ENCODE measurements at regions not wholly inside any gene's neighbourhood (a gene's known extent, or its start where the extent isn't known, plus 50 kb on each side); places are given as distances from the start of the nearest gene placed in this dataset.
A peak's percentile ranks its signal among the peaks of the same experiment; 100 is the strongest.
"Not testable (repeated sequence)": the region's sequence is repeated elsewhere in the genome, so short reads cannot be mapped to it uniquely, and the experiment has no call there.

DNA sequence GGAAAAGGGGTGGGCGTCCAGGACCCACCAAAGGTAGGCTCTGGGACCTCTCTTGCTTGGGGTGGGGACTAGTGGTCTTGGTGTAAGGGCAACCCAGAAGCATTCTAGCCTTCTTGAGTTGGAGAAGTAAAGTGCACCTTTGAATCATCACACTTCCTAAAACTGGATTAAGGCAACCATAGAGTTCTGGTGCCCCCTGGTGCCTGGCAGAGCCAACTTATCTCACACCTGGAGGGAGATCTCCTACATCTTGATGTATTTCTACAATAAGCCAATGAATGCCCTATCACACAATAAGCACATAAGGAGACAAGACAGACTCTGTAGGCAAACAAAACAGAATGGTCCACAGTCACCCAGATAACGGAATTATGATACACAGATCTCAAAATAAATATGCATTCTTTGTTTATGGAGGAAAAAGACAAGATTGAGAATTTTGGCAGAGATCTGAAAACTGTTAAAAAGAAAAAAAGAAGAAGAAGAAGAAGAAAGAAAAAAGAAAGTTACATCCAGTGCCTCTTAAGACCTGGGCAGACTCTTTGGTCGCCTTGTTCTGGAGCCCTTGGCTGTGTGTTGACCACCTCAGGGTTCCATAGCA is 95.9 kb upstream of the PPP2R5C start:
- peaks cover 40% of the 10 kb centered on the region for H3K27me3 Mint-ChIP-seq
- no peaks in the 10 kb centered on the region for H3K4me1 Mint-ChIP-seq
- H3K27ac Mint-ChIP-seq: no peak overlapping the region
- peaks cover 11% of the 10 kb centered on the region for H3K9me3 Mint-ChIP-seq
- DNase-seq (peak; percentile 39), ATAC-seq (ENCODE audit: low read depth) (no peak)
- POLR2A ChIA-PET: no interaction called here
- peaks cover 4% of the 10 kb centered on the region for H3K36me3 Mint-ChIP-seq
- H3K4me3 Mint-ChIP-seq: no peak overlapping the region

DNA sequence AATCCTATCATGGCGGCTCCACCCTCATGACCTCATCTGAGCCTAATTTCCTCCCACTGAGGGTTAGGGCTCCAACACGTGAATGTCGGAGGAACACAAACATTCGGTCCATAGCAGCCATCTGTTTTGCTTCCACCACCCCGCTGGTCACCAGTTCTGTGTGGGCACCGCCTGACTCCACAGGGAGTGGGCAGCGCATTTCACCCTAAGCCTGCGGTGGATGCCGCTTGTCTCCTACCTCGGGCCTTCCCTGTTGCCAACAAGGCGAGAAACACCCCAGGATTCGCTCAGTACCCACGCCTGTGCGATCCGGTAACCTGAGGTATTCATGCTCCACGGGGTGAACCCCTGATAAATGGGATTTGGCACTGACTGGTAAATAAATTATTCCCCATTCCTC is 95.2 kb upstream of the PPP2R5C start:
- H3K9me3 Mint-ChIP-seq: peaks cover 12% of the 10 kb centered on the region
- H3K36me3 Mint-ChIP-seq: peaks cover 4% of the 10 kb centered on the region
- no peak overlapping the region for H3K27ac Mint-ChIP-seq
- H3K4me3 Mint-ChIP-seq: no peak overlapping the region
- ATAC-seq (ENCODE audit: low read depth): no peak
- POLR2A ChIA-PET: no interaction called here
- H3K4me1 Mint-ChIP-seq: no peaks in the 10 kb centered on the region
- no peak for DNase-seq
- H3K27me3 Mint-ChIP-seq: peaks cover 39% of the 10 kb centered on the region

DNA sequence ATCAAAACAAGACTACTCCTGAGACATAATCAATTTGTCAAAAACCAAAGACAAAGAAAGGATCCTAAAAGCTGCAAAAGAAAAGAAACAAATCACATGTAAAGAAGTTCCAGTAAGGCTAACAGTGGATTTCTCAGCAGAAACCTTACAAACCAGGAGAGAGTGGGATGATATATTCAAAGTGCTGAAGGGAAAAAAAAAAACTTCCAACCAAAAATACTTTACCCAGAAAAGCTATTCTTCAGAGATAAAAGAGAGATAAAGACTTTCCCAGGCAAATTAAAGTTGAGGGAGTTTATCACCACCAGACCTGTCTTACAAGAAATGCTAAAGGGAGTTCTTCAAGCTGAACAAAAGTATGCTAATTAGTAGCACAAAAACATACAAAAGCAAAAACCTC is 91.9 kb upstream of the PPP2R5C start:
- no peaks in the 10 kb centered on the region for H3K4me1 Mint-ChIP-seq
- no peak for DNase-seq
- POLR2A ChIA-PET: no interaction called here
- H3K9me3 Mint-ChIP-seq: peaks cover 16% of the 10 kb centered on the region
- peaks cover 36% of the 10 kb centered on the region for H3K27me3 Mint-ChIP-seq
- peaks cover 4% of the 10 kb centered on the region for H3K36me3 Mint-ChIP-seq
- no peak overlapping the region for H3K27ac Mint-ChIP-seq
- no peak for ATAC-seq (ENCODE audit: low read depth)
- no peak overlapping the region for H3K4me3 Mint-ChIP-seq

DNA sequence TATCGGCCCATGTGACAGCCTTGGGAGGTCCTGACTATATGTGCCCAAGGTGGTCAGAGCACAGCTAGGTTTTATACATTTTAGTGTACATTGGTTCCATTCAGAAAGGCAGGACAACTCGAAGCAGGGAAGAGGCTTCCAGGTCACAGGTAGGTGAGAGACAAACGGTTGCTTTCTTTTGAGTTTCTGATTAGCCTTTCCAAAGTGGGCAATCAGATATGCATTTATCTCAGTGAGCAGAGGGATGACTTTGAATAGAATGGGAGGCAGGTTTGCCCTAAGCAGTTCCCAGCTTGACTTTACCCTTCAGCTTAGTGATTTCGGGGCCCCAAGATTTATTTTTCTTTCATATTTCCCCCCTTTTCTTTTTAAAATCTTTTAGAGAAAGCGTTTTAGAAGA is 87.6 kb upstream of the PPP2R5C start:
- Mint-ChIP-seq H3K36me3 (peaks cover 4% of the 10 kb centered on the region), H3K4me1 (no peaks in the 10 kb centered on the region), H3K27ac (no peak overlapping the region), H3K27me3 (peaks cover 30% of the 10 kb centered on the region), H3K4me3 (no peak overlapping the region), H3K9me3 (peaks cover 14% of the 10 kb centered on the region)
- DNase-seq (no peak), ATAC-seq (ENCODE audit: low read depth) (no peak)
- POLR2A ChIA-PET: no interaction called here

DNA sequence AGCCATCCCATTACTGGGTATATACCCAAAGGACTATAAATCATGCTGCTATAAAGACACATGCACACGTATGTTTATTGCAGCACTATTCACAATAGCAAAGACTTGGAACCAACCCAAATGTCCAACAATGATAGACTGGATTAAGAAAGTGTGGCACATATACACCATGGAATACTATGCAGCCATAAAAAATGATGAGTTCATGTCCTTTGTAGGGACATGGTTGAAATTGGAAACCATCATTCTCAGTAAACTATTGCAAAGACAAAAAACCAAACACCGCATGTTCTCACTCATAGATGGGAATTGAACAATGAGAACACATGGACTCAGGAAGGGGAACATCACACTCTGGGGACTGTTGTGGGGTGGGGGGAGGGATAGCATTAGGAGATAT is 85.7 kb upstream of the PPP2R5C start:
- H3K36me3 Mint-ChIP-seq; H3K4me3 Mint-ChIP-seq; ATAC-seq (ENCODE audit: low read depth); DNase-seq; POLR2A ChIA-PET; H3K4me1 Mint-ChIP-seq; H3K9me3 Mint-ChIP-seq; H3K27ac Mint-ChIP-seq: not testable (repeated sequence)
- H3K27me3 Mint-ChIP-seq: peaks cover 24% of the 10 kb centered on the region

DNA sequence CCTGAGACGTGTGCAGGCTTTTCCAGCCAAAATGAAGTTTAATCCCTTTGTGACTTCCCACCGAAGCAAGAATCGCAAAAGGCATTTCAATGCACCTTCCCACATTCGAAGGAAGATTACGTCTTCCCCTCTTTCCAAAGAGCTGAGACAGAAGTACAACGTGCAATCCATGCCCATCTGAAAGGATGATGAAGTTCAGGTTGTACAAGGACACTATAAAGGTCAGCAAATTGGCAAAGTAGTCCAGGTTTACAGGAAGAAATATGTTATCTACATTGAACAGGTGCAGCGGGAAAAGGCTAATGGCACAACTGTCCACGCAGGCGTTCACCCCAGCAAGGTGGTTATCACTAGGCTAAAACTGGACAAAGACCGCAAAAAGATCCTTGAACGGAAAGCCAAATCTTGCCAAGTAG is 83.6 kb upstream of the PPP2R5C start:
- POLR2A ChIA-PET; H3K9me3 Mint-ChIP-seq; H3K36me3 Mint-ChIP-seq; H3K4me3 Mint-ChIP-seq; ATAC-seq (ENCODE audit: low read depth); DNase-seq; H3K27ac Mint-ChIP-seq; H3K4me1 Mint-ChIP-seq: not testable (repeated sequence)
- peaks cover 14% of the 10 kb centered on the region for H3K27me3 Mint-ChIP-seq

DNA sequence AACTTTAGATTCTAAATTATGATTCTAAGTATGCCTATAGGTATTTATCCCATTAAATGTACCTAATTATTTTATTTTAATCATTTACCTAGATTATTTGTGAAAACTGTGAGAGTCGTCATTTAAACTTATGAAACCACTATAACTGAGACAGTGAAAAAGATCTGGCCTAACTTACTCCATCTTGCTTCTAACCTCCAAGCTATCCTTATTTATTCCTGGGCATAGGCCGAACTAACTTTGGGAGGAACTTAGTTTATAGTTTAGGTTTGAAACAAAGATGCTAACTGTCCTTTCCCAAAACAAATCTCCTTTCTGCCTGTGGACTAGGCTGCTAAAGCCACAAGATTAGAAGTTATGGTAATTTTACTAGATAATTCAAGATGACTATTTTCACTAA is 79.7 kb upstream of the PPP2R5C start:
- POLR2A ChIA-PET: no interaction called here
- H3K27ac Mint-ChIP-seq: no peak overlapping the region
- no peaks in the 10 kb centered on the region for H3K4me1 Mint-ChIP-seq
- DNase-seq (no peak), ATAC-seq (ENCODE audit: low read depth) (no peak)
- peaks cover 16% of the 10 kb centered on the region for H3K27me3 Mint-ChIP-seq
- no peaks in the 10 kb centered on the region for H3K9me3 Mint-ChIP-seq
- no peaks in the 10 kb centered on the region for H3K36me3 Mint-ChIP-seq
- H3K4me3 Mint-ChIP-seq: no peak overlapping the region

DNA sequence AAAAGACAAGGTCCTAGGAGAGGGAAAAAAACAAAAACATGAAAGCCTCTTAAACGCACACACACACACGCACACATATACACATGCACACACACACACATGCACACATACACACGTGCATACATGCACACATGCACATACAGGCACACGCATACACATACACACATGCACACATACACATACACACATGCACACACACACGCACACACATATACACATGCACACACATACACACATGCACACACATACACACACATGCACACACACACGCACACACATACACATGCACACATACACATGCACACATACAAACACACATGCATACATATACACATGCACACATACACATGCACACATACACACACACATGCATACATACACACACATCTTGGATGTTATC is 78.1 kb upstream of the PPP2R5C start:
- ATAC-seq (ENCODE audit: low read depth) (no peak), DNase-seq (no peak)
- Mint-ChIP-seq H3K4me3 (no peak overlapping the region), H3K4me1 (no peaks in the 10 kb centered on the region), H3K9me3 (no peaks in the 10 kb centered on the region), H3K36me3 (no peaks in the 10 kb centered on the region), H3K27me3 (peaks cover 17% of the 10 kb centered on the region), H3K27ac (no peak overlapping the region)
- POLR2A ChIA-PET: no interaction called here

DNA sequence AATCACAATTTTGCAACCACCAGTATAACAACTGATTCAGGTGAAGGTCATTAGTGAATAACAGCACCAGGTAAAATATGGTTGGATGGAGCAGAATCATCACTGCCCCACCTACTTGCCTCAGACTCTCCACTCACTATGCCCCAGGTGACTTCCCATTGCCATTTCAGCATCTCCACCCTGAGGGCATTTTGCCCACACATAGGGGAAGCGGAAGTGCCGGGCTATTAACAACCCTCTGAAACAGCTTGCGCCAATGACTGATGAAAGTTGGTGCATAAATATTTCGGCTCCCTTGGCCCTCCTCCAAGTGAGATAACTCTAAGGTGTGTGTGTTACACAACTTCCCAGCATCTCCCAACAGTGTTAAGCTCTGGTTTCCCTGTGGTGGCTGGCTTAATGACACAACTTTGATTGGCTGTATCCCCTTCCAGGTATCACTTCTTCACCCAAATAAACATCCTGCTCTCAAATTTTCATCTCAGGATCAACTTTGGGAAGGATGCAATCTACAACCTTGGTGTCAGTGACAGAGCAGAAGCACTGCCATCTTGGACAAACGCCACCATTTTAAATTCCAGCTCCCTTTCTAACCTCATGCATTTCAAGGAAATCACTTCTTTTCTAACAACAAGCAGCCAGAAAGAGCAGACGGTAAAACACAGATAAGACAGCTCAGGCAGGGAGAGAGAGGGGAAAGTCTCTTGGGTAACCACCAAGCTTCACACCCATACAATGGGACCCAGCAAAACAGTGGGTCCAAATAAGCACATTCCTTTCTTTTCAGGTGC is 73.6 kb upstream of the PPP2R5C start:
- no peaks in the 10 kb centered on the region for H3K4me1 Mint-ChIP-seq
- no peak overlapping the region for H3K27ac Mint-ChIP-seq
- no peak overlapping the region for H3K4me3 Mint-ChIP-seq
- H3K27me3 Mint-ChIP-seq: peaks cover 11% of the 10 kb centered on the region
- POLR2A ChIA-PET: interaction anchor here (0.6 kb wide), 1 partner anchor 813 kb away, joined by 3 read pairs; no protein-coding TSS in a partner anchor
- ATAC-seq (ENCODE audit: low read depth) (no peak), DNase-seq (no peak)
- H3K36me3 Mint-ChIP-seq: no peaks in the 10 kb centered on the region
- H3K9me3 Mint-ChIP-seq: no peaks in the 10 kb centered on the region

DNA sequence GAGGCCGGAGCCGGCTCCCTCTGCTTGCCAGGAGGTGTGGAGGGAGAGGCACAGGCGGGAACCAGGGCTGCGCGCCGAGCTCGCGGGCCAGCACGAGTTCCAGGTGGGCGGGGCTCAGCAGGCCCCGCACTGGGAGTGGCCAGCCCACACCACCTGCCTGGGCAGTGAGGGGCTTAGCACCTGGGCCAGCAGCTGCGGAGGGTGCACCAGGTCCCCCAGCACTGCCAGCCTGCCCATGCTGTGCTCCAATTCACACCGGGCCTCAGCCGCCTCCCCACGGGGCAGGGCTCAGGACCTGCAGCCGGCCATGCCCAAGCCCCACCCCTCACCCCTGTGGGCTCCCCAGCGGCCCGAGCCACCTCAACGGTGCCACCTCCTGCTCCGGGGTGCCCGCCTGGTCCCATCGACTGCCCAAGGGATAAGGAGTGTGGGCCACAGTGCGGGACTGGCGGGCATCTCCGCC is 72.4 kb upstream of the PPP2R5C start:
- Mint-ChIP-seq H3K4me1 (no peaks in the 10 kb centered on the region), H3K36me3 (no peaks in the 10 kb centered on the region), H3K9me3 (no peaks in the 10 kb centered on the region), H3K4me3 (no peak overlapping the region), H3K27ac (no peak overlapping the region), H3K27me3 (peaks cover 11% of the 10 kb centered on the region)
- POLR2A ChIA-PET: no interaction called here
- ATAC-seq (ENCODE audit: low read depth): no peak
- no peak for DNase-seq

DNA sequence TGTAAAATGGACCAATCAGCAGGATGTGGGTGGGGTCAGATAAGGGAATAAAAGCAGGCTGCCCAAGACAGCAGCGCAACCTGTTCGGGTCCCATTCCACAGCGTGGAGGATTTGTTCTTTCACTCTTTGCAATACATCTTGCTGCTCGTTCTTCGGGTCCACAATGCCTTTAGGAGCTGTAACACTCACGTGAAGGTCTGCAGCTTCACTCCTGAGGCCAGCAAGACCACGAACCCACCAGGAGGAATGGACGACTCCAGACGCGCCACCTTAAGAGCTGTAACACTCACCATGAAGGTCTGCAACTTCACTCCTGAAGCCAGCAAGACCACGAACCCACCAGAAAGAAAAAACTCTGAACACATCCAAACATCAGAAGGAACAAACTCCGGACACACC is 71.5 kb upstream of the PPP2R5C start:
- H3K4me3 Mint-ChIP-seq; ATAC-seq (ENCODE audit: low read depth); H3K4me1 Mint-ChIP-seq; H3K36me3 Mint-ChIP-seq; H3K9me3 Mint-ChIP-seq; H3K27ac Mint-ChIP-seq; POLR2A ChIA-PET; DNase-seq: not testable (repeated sequence)
- peaks cover 11% of the 10 kb centered on the region for H3K27me3 Mint-ChIP-seq

DNA sequence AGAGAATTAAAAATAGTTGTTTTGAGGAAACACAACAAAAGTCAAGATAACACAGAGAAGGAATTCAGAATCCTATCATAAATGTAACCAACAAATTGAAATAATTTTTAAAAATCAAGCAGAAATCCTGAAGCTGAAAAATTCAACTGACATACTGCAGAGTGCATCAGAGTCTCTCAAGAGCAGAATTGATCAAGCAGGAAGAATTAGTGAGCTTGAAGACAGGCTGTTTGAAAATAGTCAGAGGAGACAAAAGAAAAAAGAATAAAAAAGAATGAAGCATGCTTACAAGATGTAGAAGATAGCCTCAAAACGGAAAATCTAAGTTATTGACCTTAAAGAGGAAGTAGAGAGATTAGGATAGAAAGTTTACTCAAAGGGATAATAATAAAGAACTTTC is 65.8 kb upstream of the PPP2R5C start:
- H3K4me3 Mint-ChIP-seq: no peak overlapping the region
- POLR2A ChIA-PET: no interaction called here
- DNase-seq (no peak), ATAC-seq (ENCODE audit: low read depth) (no peak)
- no peaks in the 10 kb centered on the region for H3K36me3 Mint-ChIP-seq
- H3K9me3 Mint-ChIP-seq: peaks cover 13% of the 10 kb centered on the region
- H3K27me3 Mint-ChIP-seq: peaks cover 43% of the 10 kb centered on the region
- H3K27ac Mint-ChIP-seq: no peak overlapping the region
- no peaks in the 10 kb centered on the region for H3K4me1 Mint-ChIP-seq

DNA sequence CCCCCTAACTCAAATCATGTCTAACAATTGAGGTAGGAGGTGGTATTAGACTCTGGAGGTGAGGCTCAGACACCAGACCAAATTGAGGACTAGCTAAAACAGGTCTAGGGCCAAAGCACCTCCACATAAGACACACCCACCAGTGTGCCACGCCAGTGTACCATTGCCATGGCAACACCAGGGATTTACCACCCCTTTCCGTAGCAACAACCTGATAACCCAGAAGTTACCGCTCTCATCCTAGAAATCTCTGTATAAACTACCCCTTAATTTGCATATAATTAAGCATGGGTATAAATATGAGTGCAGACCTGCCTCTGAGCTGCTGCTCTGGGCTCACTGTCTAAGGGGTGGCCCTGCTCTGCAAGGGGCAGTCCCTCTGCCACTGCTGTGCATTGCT is 57.4 kb upstream of the PPP2R5C start:
- Mint-ChIP-seq H3K27ac (peak overlapping the region; percentile 1), H3K4me3 (no peak overlapping the region)

More for the DNA sequence above, 57.4 kb upstream of the PPP2R5C start:
- no peaks in the 10 kb centered on the region for H3K36me3 Mint-ChIP-seq
- DNase-seq (no peak), ATAC-seq (ENCODE audit: low read depth) (no peak)
- POLR2A ChIA-PET: no interaction called here
- H3K9me3 Mint-ChIP-seq: no peaks in the 10 kb centered on the region
- H3K4me1 Mint-ChIP-seq: peaks cover 18% of the 10 kb centered on the region
- H3K27me3 Mint-ChIP-seq: peaks cover 28% of the 10 kb centered on the region
